Gastroesophageal sphincter (tissue), 2 donors: ENCODE measurements at regions not wholly inside any gene's neighbourhood (a gene's known extent, or its start where the extent isn't known, plus 50 kb on each side); places are given as distances from the start of the nearest gene placed in this dataset.

Source experiments
- EP300 ChIP-seq: sonication (generic); formaldehyde crosslinking; IDR thresholded peaks from one replicate; pipeline ENCODE4 v1.6.1; 2017; ENCODE audit warnings: antibody characterized with exemption, mild to moderate bottlenecking
- POLR2A ChIP-seq, 2 donors: fragments of 450-650 bp; IDR thresholded peaks; one replicate each; pipeline ENCODE4 v1.6.1; 2017; ENCODE audit warnings: antibody characterized with exemption in 2 of 2, mild to moderate bottlenecking in 2 of 2, moderate library complexity in 1 of 2

- TF ChIP-seq EP300 (no peak), POLR2A (IDR thresholded peaks at IDR 0.05) (no peak)
Observed at GRCh38 chr11:107157809-107158187, 139.5 kb upstream of the GUCY1A2 start.
